HCT116 (cell line): ENCODE measurements at regions not wholly inside any gene's neighbourhood (a gene's known extent, or its start where the extent isn't known, plus 50 kb on each side); places are given as distances from the start of the nearest gene placed in this dataset.

Experiments used
- ATAC-seq: fragments of 200-7000 bp; cut with Tn5 transposase; 2 replicates; pipeline ENCODE4 v1.9.1; 2020; ENCODE audit warnings: mild to moderate bottlenecking, moderate library complexity
- BruUV-seq: library from RNA; stranded (reverse); fragments of 400-500 nt; replicated peaks from 2 replicates; lab custom pipeline; 2021; lab: Mats Ljungman, UMichigan
- CTCF ChIA-PET: fragments of 300-600 bp; sonication (Branson Sonifier 250); formaldehyde crosslinking; loops from one replicate; lab custom pipeline; 2021; ENCODE audit warnings: antibody characterized with exemption; lab: Charles Lee
- POLR2A ChIA-PET: fragments of 300-600, 350-600 bp; sonication (Branson Sonifier 250); formaldehyde crosslinking; loops from one replicate; lab custom pipeline; 2021; ENCODE audit warnings: antibody characterized with exemption; lab: Charles Lee
- RAD21 ChIA-PET, 2 experiments: fragments of 300-600 bp; sonication (Branson Sonifier 250); formaldehyde crosslinking; loops; one replicate each; lab custom pipeline; 2023; ENCODE audit warnings: low total read pairs in 2 of 2; ENCODE audit not compliant: uncharacterized antibody in 2 of 2, unreplicated experiment in 2 of 2, low non-redundant PET in 1 of 2; lab: Charles Lee
- DNase-seq: peaks from one replicate; pipeline ENCODE4 v3.0.0-alpha.2; 2010; ENCODE audit warnings: low read depth, low spot score
- H2AFZ ChIP-seq: fragments of 200-600 bp; shearing (Covaris generic), sonication (generic); 2 replicates; pipeline ENCODE4 v1.6.1; 2017; ENCODE audit warnings: low read depth, mixed run types, mixed read lengths, antibody characterized with exemption, low read length; ENCODE audit not compliant: poor library complexity, severe bottlenecking
- H3K27ac ChIP-seq: 2 replicates; pipeline ENCODE4 v1.5.1; 2012; ENCODE audit warnings: low read depth, low read length
- H3K27me3 ChIP-seq: fragments of 200-600 bp; sonication (generic); 2 replicates; pipeline ENCODE4 v1.6.1; 2016; ENCODE audit warnings: mixed run types, low read length, mixed read lengths; ENCODE audit not compliant: insufficient read depth
- H3K36me3 ChIP-seq, 2 experiments: fragments of 200-500 bp in 1 of 2; fragments of 200-600 bp in 1 of 2; sonication (Bioruptor generic) in 1 of 2; sonication (generic) in 1 of 2; 2 replicates each; pipeline versions ENCODE4 v1.5.1 to v1.6.1; 2014 to 2016; ENCODE audit warnings: low read length in 2 of 2, inconsistent platforms in 1 of 2, mixed read lengths in 1 of 2, mixed run types in 1 of 2; ENCODE audit not compliant: insufficient read depth in 2 of 2, control insufficient read depth in 1 of 2
- H3K4me1 ChIP-seq, 2 experiments: fragments of 200-600 bp in 1 of 2; sonication (generic) in 1 of 2; 2 replicates each; pipeline versions ENCODE4 v1.5.1 to v1.6.1; 2012 to 2017; ENCODE audit warnings: low read length in 2 of 2, inconsistent platforms in 1 of 2, mild to moderate bottlenecking in 1 of 2, mixed read lengths in 1 of 2, mixed run types in 1 of 2, moderate library complexity in 1 of 2; ENCODE audit not compliant: insufficient read depth in 2 of 2, control insufficient read depth in 1 of 2
- H3K4me2 ChIP-seq: fragments of 200-600 bp; sonication (generic); 2 replicates; pipeline ENCODE4 v1.6.1; 2017; ENCODE audit warnings: mixed run types, low read length, mixed read lengths
- H3K4me3 ChIP-seq, 2 experiments: fragments of 200-600 bp in 1 of 2; sonication (generic) in 1 of 2; replicated peaks in 1 of 2; 2 replicates each; pipeline ENCODE4 v1.5.1; 2011 to 2016; ENCODE audit warnings: low read length in 2 of 2, control low read depth in 1 of 2, low read depth in 1 of 2, mild to moderate bottlenecking in 1 of 2, mixed read lengths in 1 of 2, mixed run types in 1 of 2
- H3K79me2 ChIP-seq: fragments of 200-600 bp; sonication (generic); 2 replicates; pipeline ENCODE4 v1.6.1; 2017; ENCODE audit warnings: mild to moderate bottlenecking, mixed run types, low read length, moderate library complexity, mixed read lengths; ENCODE audit not compliant: insufficient read depth
- H3K9ac ChIP-seq: fragments of 200-600 bp; sonication (generic); 2 replicates; pipeline ENCODE4 v1.6.1; 2016; ENCODE audit warnings: low read length, mixed read lengths
- H3K9me2 ChIP-seq: fragments of 200-600 bp; sonication (generic), shearing (Covaris generic); 2 replicates; pipeline ENCODE4 v1.6.1; 2017; ENCODE audit warnings: mixed run types, mild to moderate bottlenecking, moderate library complexity; ENCODE audit not compliant: insufficient read depth
- H3K9me3 ChIP-seq, 2 experiments: fragments of 200-500 bp in 1 of 2; fragments of 200-600 bp in 1 of 2; sonication (Bioruptor generic) in 1 of 2; sonication (generic) in 1 of 2; 2 replicates each; pipeline ENCODE4 v1.6.1; 2014 to 2017; ENCODE audit warnings: low read length in 2 of 2, mixed read lengths in 2 of 2, inconsistent platforms in 1 of 2, low read depth in 1 of 2, mild to moderate bottlenecking in 1 of 2, mixed run types in 1 of 2, moderate library complexity in 1 of 2; ENCODE audit not compliant: control insufficient read depth in 1 of 2, insufficient read depth in 1 of 2
- H4K20me1 ChIP-seq: fragments of 200-600 bp; sonication (generic), shearing (Covaris generic); 2 replicates; pipeline ENCODE4 v1.6.1; 2017; ENCODE audit warnings: mixed run types, mild to moderate bottlenecking, moderate library complexity; ENCODE audit not compliant: insufficient read depth
- CBX3 ChIP-seq: IDR thresholded peaks from 2 replicates; pipeline ENCODE4 v1.6.1; 2012; ENCODE audit warnings: low read depth
- CEBPB ChIP-seq: IDR thresholded peaks from 2 replicates; pipeline ENCODE4 v1.6.1; 2012; ENCODE audit warnings: low read depth
- EGR1 ChIP-seq: IDR thresholded peaks from 2 replicates; pipeline ENCODE4 v1.6.1; 2012; ENCODE audit warnings: low read depth
- EZH2 ChIP-seq: fragments of 200-600 bp; sonication (generic); IDR thresholded peaks from 2 replicates; pipeline ENCODE4 v1.6.1; 2017; ENCODE audit warnings: antibody characterized with exemption, mixed run types
- EZH2phosphoT487 ChIP-seq: fragments of 200-600 bp; IDR thresholded peaks from 2 replicates; pipeline ENCODE4 v1.6.1; 2018; ENCODE audit warnings: antibody characterized with exemption, borderline replicate concordance
- JUND ChIP-seq: IDR thresholded peaks from 2 replicates; pipeline ENCODE4 v1.6.1; 2012
- MAX ChIP-seq: IDR thresholded peaks from 2 replicates; pipeline ENCODE4 v1.6.1; 2012
- POLR2A ChIP-seq: IDR thresholded peaks from 2 replicates; pipeline ENCODE4 v1.7.0; 2011; ENCODE audit warnings: borderline replicate concordance; ENCODE audit not compliant: insufficient read depth, insufficient read length; ENCODE audit errors: extremely low read depth
- POLR2AphosphoS5 ChIP-seq: IDR thresholded peaks from 2 replicates; pipeline ENCODE4 v1.6.1; 2011; ENCODE audit warnings: mild to moderate bottlenecking, low read depth, low read length, moderate library complexity
- RAD21 ChIP-seq: IDR thresholded peaks from 2 replicates; pipeline ENCODE4 v1.6.1; 2012; ENCODE audit warnings: low read depth, mild to moderate bottlenecking
- SIN3A ChIP-seq: IDR thresholded peaks from 2 replicates; pipeline ENCODE4 v1.6.1; 2012; ENCODE audit warnings: low read depth
- SRF ChIP-seq: IDR thresholded peaks from 2 replicates; pipeline ENCODE4 v1.6.1; 2012; ENCODE audit warnings: low read depth
- TCF7L2 ChIP-seq: IDR thresholded peaks from 2 replicates; pipeline ENCODE4 v1.7.0; 2011; ENCODE audit warnings: borderline replicate concordance, inconsistent platforms; ENCODE audit not compliant: insufficient read depth, insufficient read length; ENCODE audit errors: extremely low read depth
- YY1 ChIP-seq: IDR thresholded peaks from 2 replicates; pipeline ENCODE4 v1.6.1; 2011; ENCODE audit warnings: low read length, low read depth, moderate library complexity, mild to moderate bottlenecking; ENCODE audit not compliant: insufficient replicate concordance; ENCODE audit errors: extremely low read depth
- ZFX ChIP-seq: fragments of 450-650 bp; IDR thresholded peaks from 2 replicates; pipeline ENCODE4 v1.6.1; 2017
- intact Hi-C: fragments of 100-400 bp; cut with micrococcal nuclease; formaldehyde crosslinking; loops from 2 replicates; pipeline ENCODE4 v1.10.0; 2022
- TF ChIP-seq, protein P1 (sequence below): IDR thresholded peaks from 2 replicates; pipeline ENCODE4 v1.6.1; 2012; ENCODE audit warnings: low read depth
- TF ChIP-seq, protein P2 (sequence below): IDR thresholded peaks from 2 replicates; pipeline ENCODE4 v1.6.1; 2011; ENCODE audit warnings: mild to moderate bottlenecking, low read length, moderate library complexity; ENCODE audit not compliant: insufficient replicate concordance; ENCODE audit errors: extremely low read depth
- TF ChIP-seq, protein P3 (sequence below): IDR thresholded peaks from 2 replicates; pipeline ENCODE4 v1.6.1; 2012

GRCh38 chr10:105798328-105798889 lies 1157.3 kb downstream of the SORCS3 start:
- POLR2A ChIA-PET = no interaction called here
- H3K9me2 ChIP-seq = no peaks in the 10 kb centered on the region
- RAD21 ChIA-PET = no interaction called here
- intact Hi-C loops = no loop called here
- no peak overlapping the region for H3K4me2 ChIP-seq
- DNase-seq (no peak), ATAC-seq (no peak)
- H3K4me1 ChIP-seq = no peaks in the 10 kb centered on the region
- no peak overlapping the region for H3K27ac ChIP-seq
- H3K79me2 ChIP-seq = no peaks in the 10 kb centered on the region
- H3K36me3 ChIP-seq = no peaks in the 10 kb centered on the region
- H3K27me3 ChIP-seq = no peaks in the 10 kb centered on the region
- no TSS peak for BruUV-seq
- no peaks in the 10 kb centered on the region for H4K20me1 ChIP-seq
- TF ChIP-seq TCF7L2 (no peak), EGR1 (no peak), YY1 (no peak), ZFX (no peak), RAD21 (no peak), CBX3 (no peak), JUND (no peak), SRF (no peak), EZH2 (no peak), SIN3A (no peak), CEBPB (no peak), POLR2AphosphoS5 (no peak), MAX (no peak), EZH2phosphoT487 (no peak), POLR2A (no peak)
- TF ChIP-seq, protein P1, sequence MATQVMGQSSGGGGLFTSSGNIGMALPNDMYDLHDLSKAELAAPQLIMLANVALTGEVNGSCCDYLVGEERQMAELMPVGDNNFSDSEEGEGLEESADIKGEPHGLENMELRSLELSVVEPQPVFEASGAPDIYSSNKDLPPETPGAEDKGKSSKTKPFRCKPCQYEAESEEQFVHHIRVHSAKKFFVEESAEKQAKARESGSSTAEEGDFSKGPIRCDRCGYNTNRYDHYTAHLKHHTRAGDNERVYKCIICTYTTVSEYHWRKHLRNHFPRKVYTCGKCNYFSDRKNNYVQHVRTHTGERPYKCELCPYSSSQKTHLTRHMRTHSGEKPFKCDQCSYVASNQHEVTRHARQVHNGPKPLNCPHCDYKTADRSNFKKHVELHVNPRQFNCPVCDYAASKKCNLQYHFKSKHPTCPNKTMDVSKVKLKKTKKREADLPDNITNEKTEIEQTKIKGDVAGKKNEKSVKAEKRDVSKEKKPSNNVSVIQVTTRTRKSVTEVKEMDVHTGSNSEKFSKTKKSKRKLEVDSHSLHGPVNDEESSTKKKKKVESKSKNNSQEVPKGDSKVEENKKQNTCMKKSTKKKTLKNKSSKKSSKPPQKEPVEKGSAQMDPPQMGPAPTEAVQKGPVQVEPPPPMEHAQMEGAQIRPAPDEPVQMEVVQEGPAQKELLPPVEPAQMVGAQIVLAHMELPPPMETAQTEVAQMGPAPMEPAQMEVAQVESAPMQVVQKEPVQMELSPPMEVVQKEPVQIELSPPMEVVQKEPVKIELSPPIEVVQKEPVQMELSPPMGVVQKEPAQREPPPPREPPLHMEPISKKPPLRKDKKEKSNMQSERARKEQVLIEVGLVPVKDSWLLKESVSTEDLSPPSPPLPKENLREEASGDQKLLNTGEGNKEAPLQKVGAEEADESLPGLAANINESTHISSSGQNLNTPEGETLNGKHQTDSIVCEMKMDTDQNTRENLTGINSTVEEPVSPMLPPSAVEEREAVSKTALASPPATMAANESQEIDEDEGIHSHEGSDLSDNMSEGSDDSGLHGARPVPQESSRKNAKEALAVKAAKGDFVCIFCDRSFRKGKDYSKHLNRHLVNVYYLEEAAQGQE = no peak
- TF ChIP-seq, protein P2, sequence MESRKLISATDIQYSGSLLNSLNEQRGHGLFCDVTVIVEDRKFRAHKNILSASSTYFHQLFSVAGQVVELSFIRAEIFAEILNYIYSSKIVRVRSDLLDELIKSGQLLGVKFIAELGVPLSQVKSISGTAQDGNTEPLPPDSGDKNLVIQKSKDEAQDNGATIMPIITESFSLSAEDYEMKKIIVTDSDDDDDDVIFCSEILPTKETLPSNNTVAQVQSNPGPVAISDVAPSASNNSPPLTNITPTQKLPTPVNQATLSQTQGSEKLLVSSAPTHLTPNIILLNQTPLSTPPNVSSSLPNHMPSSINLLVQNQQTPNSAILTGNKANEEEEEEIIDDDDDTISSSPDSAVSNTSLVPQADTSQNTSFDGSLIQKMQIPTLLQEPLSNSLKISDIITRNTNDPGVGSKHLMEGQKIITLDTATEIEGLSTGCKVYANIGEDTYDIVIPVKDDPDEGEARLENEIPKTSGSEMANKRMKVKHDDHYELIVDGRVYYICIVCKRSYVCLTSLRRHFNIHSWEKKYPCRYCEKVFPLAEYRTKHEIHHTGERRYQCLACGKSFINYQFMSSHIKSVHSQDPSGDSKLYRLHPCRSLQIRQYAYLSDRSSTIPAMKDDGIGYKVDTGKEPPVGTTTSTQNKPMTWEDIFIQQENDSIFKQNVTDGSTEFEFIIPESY = no peak
- TF ChIP-seq, protein P3, sequence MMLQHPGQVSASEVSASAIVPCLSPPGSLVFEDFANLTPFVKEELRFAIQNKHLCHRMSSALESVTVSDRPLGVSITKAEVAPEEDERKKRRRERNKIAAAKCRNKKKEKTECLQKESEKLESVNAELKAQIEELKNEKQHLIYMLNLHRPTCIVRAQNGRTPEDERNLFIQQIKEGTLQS = no peak
- TF ChIP-seq, all 23 proteins: peak for 0
- Histone ChIP-seq H3K9me3 (peaks cover 4 to 38% of the 10 kb centered on the region in 2 experiments; a peak in 2 of 4 replicates), H3K9ac (no peak overlapping the region), H2AFZ (no peak overlapping the region), H3K4me3 (no peak overlapping the region)
- CTCF ChIA-PET = no interaction called here
